Activated CD4-positive, CD25-positive, alpha-beta regulatory T cell treated with anti-CD3 and anti-CD28 coated beads, Interleukin-2, amount 50 U/mL, for 16 hours (primary cell): ENCODE measurements at regions not wholly inside any gene's neighbourhood (a gene's known extent, or its start where the extent isn't known, plus 50 kb on each side); places are given as distances from the start of the nearest gene placed in this dataset.
"Not testable (repeated sequence)": the region's sequence is repeated elsewhere in the genome, so short reads cannot be mapped to it uniquely, and the experiment has no call there.

ENCODE experiments used
- DNase-seq: peaks from one replicate; pipeline ENCODE4 v3.0.0-alpha.2; 2020; ENCODE audit warnings: low read depth, low spot score

- no peak for DNase-seq
Measured at GRCh38 chr17:30586818-30587595, 109.8 kb downstream of the GOSR1 start.

DNA sequence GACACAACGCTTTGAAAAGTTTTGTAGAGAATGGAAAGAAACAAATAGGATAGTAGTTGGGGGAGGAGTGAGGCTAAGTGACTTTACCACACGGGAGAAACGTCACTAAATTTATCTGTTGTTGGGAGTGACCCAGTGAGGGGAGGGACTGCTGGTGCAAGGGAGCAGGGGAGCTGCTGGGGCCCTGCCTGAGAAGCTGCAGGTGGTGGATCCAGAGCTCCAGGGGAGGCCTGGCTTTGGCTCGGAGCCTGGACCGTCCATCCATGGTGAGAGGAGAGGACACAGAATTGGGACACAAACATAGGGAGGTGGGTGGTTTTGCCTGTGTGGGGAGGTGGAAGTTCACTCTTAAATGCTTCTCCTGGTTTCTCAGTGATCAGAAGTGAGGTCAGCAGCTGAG, 107.6 kb downstream of the GOSR1 start:
- DNase-seq, result no peak

DNA sequence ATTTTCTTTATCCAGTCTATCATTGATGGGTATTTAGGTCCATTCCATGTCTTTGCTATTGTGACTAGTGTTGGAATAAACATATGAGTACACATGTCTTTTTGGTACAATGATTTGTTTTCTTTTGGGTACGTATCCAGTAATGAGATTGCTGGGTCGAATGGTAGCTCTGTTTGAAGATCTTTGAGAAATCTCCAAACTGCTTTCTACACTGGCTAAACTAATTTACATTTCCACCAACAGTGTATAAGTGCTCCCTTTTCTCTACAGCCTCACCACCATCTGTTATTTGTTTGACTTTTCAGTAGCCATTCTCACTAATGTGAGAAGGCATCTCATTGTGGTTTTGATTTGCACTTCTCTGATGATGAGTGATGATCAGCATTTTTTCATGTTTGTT, 103.7 kb downstream of the GOSR1 start:
- no peak for DNase-seq

GRCh38 chr17:30579610-30580315, 102.6 kb downstream of the GOSR1 start:
- no peak for DNase-seq

- DNase-seq, result not testable (repeated sequence)
Measured at GRCh38 chr17:30578015-30578717, 101.0 kb downstream of the GOSR1 start.
